ENCODE measurements at regions not wholly inside any gene's neighbourhood (a gene's known extent, or its start where the extent isn't known, plus 50 kb on each side); places are given as distances from the start of the nearest gene placed in this dataset.

GRCh38 chr14:101330416-101331140 lies 230.7 kb upstream of the DIO3 start (continued):
- TF ChIP-seq, protein P1, sequence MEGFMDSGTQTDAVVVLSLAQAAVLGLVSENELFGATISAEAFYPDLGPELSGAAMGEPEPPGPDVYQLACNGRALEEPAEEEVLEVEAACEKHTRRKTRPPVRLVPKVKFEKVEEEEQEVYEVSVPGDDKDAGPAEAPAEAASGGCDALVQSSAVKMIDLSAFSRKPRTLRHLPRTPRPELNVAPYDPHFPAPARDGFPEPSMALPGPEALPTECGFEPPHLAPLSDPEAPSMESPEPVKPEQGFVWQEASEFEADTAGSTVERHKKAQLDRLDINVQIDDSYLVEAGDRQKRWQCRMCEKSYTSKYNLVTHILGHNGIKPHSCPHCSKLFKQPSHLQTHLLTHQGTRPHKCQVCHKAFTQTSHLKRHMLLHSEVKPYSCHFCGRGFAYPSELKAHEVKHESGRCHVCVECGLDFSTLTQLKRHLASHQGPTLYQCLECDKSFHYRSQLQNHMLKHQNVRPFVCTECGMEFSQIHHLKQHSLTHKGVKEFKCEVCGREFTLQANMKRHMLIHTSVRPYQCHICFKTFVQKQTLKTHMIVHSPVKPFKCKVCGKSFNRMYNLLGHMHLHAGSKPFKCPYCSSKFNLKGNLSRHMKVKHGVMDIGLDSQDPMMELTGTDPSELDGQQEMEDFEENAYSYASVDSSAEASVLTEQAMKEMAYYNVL (CRISPR knock-in tag; IDR thresholded peaks at IDR 0.05; ENCODE audit: borderline replicate concordance) = peak; percentile 62; the same call in 1 of the 2 replicates
- TF ChIP-seq FOXA1 (IDR thresholded peaks at IDR 0.05) = no peak
- peak; percentile 84 for TF ChIP-seq FOXA1 (CRISPR knock-in tag; IDR thresholded peaks at IDR 0.05)
- TF ChIP-seq ONECUT2 (CRISPR knock-in tag; IDR thresholded peaks at IDR 0.05) = no peak
- TF ChIP-seq SOX5 (CRISPR knock-in tag; IDR thresholded peaks at IDR 0.05; ENCODE audit: borderline replicate concordance) = peak; percentile 81; the same call in 1 of the 2 replicates
- peak; percentile 72; the same call in 1 of the 2 replicates for TF ChIP-seq ZBTB20 (CRISPR knock-in tag; IDR thresholded peaks at IDR 0.05; ENCODE audit: borderline replicate concordance, low read depth)
- 0 out of 2 replicates have a peak, but pooled peaks have one; percentile 25 for TF ChIP-seq CBX5 (CRISPR knock-in tag; IDR thresholded peaks at IDR 0.05; ENCODE audit: borderline replicate concordance)
- no peak for TF ChIP-seq ZSCAN25 (CRISPR knock-in tag; IDR thresholded peaks at IDR 0.05)
- 0 out of 2 replicates have a peak, but pooled peaks have one; percentile 29 for TF ChIP-seq DPF2 (CRISPR knock-in tag; IDR thresholded peaks at IDR 0.05; ENCODE audit: borderline replicate concordance, low read depth)
- 0 out of 2 replicates have a peak, but pooled peaks have one; percentile 23 for TF ChIP-seq TGIF2 (CRISPR knock-in tag; IDR thresholded peaks at IDR 0.05)
- 0 out of 2 replicates have a peak, but pooled peaks have one; percentile 47 for TF ChIP-seq KMT2A (CRISPR knock-in tag; IDR thresholded peaks at IDR 0.05)
- no peak for TF ChIP-seq HCFC1 (IDR thresholded peaks at IDR 0.05; ENCODE audit: low read depth, low read length)
- peak; percentile 36; the same call in 1 of the 2 replicates for TF ChIP-seq ZC3H13 (CRISPR knock-in tag; IDR thresholded peaks at IDR 0.05)
- peak; percentile 70 for TF ChIP-seq SAP130 (CRISPR knock-in tag; IDR thresholded peaks at IDR 0.05; ENCODE audit: low read depth)
- peak; percentile 76; the same call in 1 of the 2 replicates for TF ChIP-seq KDM4B (CRISPR knock-in tag; IDR thresholded peaks at IDR 0.05)
- peak; percentile 79 for TF ChIP-seq HDAC2 (CRISPR knock-in tag; IDR thresholded peaks at IDR 0.05)
- TF ChIP-seq PITX1 (CRISPR knock-in tag; IDR thresholded peaks at IDR 0.05) = peak; percentile 86
- TF ChIP-seq ZNF264 (CRISPR knock-in tag; IDR thresholded peaks at IDR 0.05) = peak; percentile 93
- peak; percentile 14 for TF ChIP-seq STAG1 (CRISPR knock-in tag; IDR thresholded peaks at IDR 0.05)
- peak; percentile 64 for TF ChIP-seq POGZ (CRISPR knock-in tag; IDR thresholded peaks at IDR 0.05)
- TF ChIP-seq, protein P2, sequence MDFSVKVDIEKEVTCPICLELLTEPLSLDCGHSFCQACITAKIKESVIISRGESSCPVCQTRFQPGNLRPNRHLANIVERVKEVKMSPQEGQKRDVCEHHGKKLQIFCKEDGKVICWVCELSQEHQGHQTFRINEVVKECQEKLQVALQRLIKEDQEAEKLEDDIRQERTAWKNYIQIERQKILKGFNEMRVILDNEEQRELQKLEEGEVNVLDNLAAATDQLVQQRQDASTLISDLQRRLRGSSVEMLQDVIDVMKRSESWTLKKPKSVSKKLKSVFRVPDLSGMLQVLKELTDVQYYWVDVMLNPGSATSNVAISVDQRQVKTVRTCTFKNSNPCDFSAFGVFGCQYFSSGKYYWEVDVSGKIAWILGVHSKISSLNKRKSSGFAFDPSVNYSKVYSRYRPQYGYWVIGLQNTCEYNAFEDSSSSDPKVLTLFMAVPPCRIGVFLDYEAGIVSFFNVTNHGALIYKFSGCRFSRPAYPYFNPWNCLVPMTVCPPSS (IDR thresholded peaks at IDR 0.05) = no peak
- TF ChIP-seq ETV5 (CRISPR knock-in tag; IDR thresholded peaks at IDR 0.05; ENCODE audit: borderline replicate concordance) = peak; percentile 62; the same call in 1 of the 2 replicates
- 0 out of 2 replicates have a peak, but pooled peaks have one; percentile 14 for TF ChIP-seq MIER2 (CRISPR knock-in tag; IDR thresholded peaks at IDR 0.05)
- 0 out of 2 replicates have a peak, but pooled peaks have one; percentile 38 for TF ChIP-seq MBD4 (IDR thresholded peaks at IDR 0.05; ENCODE audit: borderline replicate concordance, low read length)
- TF ChIP-seq ARID5B (CRISPR knock-in tag; IDR thresholded peaks at IDR 0.05) = peak; percentile 93
